NCI-H2196 (cell line): ENCODE measurements at regions not wholly inside any gene's neighbourhood (a gene's known extent, or its start where the extent isn't known, plus 50 kb on each side); places are given as distances from the start of the nearest gene placed in this dataset.

Source experiments
- DNase-seq: peaks from one replicate; lab custom pipeline; 2025; ENCODE audit not compliant: unreplicated experiment; lab: John Stamatoyannopoulos, UW

DNA sequence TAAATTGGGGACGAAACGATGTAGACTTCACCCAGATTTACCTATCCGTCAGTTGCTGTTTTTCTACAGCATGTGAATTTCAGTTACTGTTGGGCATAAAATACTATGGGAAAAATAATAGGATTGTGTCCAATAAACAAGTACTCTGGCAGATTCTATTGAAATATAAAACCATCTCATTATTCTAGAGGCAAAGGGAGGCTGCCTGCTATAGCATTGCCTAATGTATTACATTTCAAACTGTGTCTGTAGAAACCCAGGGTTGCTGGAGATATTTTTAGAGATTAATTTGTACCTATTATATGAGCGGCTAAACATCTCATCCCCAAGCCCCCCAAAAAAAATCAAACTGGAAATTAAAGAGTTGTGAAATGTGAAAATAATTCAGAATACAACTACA, 159.6 kb upstream of the IL12A start:
- peak; percentile 49 for DNase-seq

DNA sequence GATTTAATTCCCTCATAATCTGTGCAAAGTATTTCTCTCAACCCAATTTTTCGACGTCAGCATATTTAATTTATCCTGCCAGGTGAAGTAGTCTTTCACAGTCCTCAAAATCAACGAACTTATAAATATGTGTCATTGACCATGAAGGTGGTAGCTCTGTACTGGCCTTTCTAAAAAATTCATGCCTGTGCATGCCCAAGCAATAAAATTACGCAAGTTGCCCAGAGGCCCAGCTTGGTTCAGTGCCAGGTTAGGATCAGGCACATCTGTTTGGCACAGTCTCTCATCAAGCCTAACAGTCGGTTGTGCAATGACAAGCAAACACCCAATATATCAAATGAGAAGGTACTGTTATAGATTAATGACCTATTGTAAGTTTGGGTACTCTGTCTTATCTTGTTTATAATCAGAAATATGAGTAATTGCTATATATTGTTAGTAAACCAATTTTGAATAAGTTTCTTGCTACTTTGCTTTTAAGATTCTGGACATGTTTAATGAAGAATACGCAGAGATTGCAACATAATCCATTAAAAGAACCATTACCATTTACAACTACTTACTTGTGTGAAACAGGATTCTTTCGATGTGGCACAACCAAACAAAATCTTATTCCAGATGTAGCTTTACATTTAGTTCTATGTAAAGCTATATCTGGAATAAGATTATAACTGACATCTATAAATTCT, 159.0 kb upstream of the IL12A start:
- DNase-seq = peak; percentile 99

DNA sequence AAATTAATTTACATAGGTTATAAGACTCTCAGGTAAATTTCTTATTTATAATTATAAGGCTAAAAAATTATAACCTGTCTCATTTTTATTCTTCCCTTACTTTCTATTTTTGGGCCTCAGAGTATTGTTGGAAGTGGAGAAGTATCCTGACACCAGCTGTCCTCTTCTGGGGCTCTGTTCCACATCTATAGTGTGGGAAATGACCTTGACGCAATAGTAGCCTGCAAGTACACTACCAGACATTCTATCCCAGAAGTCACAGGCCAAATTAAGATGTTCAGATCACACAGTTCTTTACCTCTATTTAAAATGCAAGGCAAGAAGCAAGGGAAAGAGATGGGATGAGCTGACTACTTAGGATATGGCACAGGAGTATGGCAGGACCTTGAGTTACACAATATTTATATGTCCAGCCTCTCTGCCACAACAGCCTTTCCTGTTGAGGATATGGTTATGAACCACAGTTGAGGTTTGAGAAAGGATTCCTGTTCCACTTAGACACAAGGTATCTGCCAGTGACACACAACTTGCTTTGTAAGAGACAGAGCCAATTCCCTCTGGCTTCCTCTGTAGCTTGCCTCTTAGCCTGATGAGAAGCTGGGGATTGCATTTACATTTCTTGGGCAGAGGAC, 158.0 kb upstream of the IL12A start:
- no peak for DNase-seq

DNA sequence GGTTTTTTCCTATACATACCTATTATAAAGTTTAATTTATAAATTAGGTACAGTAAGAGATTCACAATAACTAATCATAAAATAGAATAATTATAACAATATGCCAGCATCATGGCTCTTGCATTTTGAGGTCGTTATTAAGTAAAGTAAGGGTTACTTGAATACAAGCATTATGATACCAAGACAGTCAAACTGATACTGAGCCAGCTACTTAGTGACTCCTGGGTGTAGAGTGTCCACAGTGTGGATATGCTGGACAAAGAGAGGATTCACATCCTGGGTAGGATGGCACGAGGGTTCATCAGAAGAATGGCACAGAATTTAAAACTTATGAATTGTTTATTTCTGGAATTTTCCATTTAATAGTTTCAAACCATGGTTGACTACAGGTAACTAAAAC, 157.2 kb upstream of the IL12A start:
- DNase-seq = no peak

DNA sequence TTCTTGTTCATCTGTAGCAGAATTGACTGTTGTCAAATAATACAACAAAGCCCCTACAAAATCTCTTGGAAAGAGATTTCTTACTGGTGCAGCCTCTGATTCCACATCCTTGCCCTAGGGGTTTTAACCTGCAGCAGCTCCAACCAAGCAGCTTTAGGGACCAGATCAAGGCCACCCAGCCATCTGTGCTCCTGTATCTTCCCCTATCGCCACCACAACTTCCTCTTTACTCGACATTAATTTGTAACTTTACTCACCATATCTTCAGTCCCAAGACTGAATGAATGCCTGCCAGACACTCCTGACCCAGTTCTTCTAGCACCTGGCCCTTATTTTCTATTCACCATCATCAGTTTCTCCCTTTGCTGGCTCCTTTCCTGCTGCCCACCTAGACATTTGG, 156.6 kb upstream of the IL12A start:
- no peak for DNase-seq

DNA sequence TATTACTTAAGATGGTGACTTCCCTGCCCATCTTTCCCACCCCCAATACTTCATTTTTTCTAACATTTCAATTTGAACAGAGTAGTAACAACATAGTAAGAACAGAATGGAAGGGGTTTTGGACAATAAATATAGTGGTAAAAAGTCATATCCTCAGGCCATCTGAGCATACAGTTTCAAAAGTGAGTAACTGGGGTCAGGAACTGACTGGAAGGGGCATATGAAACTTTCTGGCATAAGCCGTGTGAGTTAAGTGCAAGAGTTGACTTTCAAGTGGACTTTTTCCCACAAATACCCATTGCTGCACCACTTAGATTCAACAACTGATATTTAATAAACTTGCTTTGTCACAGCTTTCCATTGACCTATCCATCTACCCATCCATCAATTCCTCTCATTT, 153.5 kb upstream of the IL12A start:
- DNase-seq = no peak

DNA sequence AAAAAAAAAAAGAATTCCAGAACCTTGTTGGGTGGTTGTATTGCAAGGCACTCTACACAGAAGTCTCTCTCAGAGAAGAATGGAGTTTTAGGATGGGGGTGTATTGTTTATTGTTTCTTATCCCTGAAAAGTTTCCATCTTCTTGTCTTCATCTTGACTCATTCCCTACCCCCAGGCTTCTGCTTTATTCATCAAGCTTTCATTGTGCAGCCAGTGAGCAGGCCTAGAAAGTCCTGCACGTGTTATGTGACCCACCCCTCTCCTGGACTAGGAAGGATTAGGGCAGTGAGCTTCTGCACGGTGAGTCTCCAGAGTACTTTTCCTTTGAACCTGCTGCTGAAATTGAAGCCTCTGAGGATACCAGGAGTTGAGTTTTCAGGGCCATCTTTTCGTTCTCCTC, 150.9 kb upstream of the IL12A start:
- no peak for DNase-seq

DNA sequence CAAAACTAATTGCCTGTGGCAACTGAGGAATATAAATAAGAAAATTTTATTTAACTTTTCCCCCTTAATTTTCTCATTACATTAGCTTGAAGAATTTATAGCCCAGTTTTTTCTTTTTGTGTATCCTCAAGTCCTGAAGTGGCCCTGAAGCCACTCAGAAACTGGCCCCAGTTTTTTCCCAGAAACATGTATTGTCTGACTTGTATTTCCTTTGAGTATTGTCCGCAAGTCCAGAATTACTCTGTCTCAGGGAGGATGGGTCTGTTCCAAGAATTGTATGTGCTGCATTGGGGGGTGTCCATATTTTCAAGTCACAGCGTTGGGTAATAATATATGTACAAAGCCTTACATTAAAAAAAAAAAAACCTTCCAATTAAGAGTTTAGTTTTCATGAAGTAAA, 149.7 kb upstream of the IL12A start:
- DNase-seq = no peak

DNA sequence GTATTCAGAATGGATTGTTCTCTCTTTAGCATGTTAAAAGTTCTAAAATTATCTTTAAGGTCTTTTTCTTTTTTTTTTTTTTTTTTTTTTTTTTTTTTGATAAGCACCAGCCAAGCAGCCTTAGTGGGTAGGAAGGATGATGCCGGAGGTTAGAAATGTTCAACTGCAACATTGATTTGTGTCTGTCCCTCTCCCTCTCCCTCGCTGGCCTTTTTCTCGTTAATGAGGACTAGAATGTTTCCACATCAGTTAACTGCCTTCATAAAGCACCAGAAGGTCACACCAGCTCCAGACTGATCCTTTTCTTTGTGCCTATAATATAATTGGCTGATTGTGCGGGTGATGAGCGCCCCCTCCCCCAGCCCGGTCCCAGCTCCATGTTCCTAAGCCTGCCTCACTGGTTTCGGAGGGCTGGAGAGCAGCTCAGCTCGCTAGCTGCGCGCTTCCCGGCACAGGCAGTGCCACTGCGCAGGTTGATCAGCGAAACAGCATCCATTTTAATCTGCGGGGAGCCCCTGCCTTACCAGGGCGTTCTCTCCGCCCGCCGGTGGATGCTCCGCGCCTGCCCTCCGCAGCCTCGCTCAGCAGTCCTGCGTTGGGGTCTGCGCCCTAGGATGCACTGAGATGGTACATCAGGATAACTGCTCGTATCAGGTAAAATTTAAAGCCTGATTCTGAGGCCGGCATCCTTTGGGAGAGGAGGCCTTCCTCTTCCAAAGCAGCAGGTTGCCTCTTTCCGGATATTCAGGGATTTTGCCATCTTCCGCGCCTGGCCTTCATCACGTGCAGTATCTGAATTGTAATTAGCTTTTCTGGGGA, 148.9 kb upstream of the IL12A start, which contains the start of gene SCHIP1:
SCHIP1 (plus strand) TSS at position 301 of the 819 bp plus-strand sequence.
- peak; percentile 37 for DNase-seq

DNA sequence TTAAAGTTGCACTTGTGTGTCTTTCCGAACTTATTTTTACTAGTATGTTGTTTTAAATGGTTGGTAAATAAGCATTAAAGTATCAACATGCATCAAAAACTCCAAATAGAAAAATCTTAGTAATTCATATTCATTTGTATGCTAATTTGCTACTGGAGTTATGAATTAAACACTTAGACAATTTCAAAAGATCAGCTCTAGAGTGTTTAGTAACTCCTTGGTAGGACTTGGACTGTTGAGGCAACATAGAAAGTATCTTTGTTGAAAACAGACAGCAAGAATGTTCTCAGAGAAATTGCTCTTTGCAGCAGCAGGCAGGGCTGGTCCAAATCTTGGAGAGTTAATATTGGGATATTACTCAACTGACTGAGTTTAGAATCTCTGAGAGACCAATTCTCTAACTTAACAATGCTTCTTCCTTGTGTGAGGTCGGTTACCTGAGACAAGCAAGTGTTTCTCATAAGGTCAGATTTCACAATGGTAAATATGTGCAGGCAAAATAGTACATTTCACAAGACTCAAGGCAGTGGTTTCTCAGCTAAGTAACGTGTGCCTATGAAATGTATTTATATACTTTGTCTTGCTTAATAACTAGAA, 147.8 kb upstream of the IL12A start:
- no peak for DNase-seq

DNA sequence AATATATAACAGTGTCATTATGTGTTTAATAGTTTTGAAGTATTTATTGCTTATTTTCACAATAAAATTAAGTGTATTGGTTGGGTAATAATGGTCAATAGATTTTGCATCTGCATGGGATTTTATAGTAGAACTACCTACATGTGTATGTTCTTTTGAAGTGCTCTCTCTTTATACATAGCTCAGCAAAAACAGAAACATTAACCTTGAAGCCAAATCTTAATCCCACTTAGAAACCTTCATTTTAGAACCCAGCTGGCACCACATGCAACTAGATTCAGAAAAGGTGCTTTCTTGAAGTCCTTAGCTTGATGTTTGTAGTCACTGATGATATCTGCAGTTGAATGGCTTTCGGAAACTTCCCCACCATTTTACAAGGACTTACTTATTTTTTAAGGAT, 146.9 kb upstream of the IL12A start:
- DNase-seq = no peak

DNA sequence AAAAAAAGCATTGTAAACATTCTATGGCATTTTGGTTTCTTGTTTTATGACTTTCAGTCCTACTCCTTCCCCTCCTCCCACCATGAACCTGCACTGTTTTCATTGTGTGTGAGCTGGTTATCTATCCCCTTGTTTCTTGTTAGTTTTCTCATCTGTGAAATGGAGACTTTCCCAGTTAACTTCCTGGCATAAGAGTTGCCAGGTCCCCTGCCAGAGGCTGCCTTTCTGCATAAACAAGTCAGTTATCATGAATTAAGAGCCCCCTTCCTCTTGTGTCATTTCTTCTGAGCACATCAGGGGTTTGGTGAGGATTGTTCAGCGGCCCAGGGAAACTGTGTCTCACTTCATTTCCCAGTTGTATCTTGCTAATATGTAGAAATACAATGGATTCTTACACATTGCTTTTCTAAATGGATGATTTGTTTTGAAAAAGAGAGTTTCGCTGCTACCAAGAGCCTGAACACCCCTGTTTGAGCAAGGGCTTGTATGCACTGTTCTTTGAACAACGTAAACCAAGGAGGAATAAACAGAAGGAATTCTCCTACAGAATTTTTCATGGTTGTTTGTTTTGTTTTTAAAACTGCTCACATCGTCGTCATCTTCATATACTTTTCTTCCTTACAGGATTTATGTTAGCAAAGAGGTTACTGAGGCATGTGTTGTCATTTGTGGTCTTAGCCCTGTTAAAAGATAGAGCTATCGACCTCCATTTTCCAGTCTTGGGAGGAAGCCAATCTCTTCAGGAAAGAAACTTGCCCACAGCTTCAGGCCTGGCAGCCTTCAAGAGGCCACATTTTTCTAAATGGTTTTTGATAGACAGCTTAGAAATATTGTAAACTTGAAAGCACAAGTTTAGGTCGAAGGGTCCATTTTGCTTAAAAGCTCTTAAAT, 144.6 kb upstream of the IL12A start:
- no peak for DNase-seq

DNA sequence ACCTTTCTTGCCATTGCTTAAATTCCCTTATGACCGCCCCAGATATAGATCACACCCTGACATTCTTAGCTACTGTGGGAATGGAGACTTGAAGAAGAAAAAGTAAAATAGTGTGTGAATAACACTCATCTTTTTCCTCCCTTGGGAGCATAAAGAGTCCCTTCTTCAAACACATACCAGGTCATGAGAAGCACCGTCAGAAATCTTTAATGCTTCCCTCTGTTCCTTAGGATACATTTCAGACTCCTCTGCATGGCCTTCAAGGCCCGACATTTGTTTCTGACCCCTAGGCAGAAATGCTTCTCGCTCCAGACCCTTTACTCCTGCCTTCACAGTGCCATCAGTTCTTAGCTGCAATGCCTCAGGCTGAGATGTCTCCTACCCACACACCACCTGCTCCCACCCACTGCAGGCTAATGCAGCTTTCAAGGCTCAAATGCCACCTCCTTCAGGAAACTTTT, 143.8 kb upstream of the IL12A start:
- DNase-seq = no peak

DNA sequence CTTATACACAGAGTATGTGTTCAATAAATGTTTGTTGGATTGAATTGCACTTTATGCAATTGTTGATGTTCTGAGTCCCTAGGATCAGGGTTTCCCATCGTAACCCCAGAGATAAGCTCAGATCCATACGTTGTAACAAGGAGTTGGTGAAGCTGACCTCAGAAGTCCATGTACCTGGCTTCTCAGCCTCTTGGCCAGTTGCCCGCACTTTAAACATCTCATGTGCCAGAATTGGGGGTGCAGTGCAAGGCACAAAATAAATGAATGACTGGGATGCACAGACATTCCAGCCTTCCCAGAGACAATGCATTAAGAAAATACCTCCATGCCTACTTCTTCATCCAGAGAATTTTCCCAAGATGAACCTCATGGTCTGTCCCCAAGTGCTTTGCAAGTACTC, 142.9 kb upstream of the IL12A start:
- DNase-seq = no peak

DNA sequence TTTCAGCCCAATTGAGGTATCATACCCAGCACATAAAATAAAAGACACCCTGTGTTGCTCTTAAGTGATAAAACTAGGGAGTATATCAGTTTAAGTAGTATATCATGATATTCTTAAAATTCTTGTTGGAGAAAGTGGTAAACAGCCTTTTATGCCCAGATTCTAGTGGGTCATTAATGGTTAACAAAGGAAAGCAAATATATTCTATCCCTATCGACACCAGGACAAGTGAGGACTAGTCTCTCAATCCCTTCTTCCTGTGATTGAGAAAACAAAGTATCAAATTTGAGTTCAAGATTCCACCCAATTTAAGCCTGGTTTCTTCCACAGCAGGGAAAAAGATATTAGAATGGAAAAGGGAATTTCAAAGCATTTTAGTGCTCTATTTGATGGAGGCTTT, 142.4 kb upstream of the IL12A start:
- no peak for DNase-seq

DNA sequence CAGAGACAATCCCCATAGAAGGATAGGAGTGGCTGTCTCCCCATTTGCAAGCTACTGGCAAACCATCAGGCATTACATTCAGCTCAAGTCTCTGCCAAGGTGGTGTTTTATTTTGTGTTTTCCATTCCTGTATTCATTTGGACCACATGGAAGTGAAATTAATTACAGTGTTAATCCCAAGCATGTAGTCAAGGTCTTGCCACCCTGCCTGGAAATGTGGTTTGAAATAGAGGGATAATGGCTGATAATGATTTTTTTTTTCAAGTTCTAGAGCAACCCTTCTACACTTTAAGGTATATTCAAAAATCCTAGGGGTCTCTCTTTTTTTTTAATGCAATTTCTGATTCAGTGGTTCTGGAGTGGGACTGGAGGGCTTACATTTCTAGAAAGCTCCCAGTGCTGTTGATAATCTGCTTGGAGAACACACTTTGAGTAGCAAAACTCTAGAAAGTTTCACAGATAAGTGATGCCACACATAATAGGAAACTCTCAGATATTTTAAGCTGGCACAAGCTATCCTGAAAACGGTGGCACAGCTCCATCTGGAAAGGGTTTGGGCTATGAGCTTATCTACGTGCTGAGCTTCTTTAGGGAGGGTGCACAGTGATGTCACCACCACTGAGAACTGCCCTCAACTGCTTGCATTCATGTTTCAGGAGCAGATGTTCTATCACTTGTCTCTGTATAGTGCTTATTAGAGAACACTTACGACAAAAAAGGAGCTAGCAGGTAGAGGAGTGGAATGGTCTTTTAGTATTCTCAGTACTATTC, 140.1 kb upstream of the IL12A start:
- DNase-seq = no peak

DNA sequence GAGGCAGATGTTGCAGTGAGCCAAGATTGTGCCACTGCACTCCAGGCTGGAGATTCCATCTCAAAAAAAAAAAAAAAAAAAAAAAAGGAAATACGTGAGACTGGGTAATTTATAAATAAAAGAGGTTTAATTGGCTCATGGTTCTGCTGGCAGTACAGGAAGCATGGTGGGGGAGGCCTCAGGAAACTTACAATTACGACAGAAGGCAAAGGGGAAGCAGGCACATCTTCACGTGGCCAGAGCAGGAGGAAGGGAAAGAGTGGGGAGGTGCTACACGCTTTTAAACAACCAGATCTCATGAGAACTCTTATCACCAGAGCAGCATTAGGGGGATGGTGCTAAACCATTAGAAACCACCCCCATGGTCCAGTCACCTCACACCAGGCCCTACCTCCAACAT, 138.2 kb upstream of the IL12A start:
- no peak for DNase-seq

DNA sequence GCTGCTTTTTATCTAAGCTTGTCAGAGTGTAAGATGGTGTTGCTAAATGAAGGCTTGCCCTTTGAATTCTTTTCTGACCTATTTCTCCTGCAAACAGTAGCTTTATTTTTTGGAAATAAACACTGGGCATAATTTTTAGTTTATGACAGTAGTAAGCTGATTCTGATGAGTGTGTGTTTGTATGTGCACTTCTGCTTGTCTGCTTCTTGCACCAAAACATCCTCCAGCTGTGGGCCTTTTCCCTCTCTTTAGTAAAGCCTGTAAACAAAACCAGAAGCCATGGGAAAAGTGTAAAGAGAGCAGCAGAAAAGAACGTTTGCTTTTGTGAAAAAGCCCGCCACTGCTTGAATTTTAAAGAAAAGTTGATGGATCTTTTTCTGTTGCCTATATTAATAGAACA, 136.4 kb upstream of the IL12A start:
- no peak for DNase-seq

DNA sequence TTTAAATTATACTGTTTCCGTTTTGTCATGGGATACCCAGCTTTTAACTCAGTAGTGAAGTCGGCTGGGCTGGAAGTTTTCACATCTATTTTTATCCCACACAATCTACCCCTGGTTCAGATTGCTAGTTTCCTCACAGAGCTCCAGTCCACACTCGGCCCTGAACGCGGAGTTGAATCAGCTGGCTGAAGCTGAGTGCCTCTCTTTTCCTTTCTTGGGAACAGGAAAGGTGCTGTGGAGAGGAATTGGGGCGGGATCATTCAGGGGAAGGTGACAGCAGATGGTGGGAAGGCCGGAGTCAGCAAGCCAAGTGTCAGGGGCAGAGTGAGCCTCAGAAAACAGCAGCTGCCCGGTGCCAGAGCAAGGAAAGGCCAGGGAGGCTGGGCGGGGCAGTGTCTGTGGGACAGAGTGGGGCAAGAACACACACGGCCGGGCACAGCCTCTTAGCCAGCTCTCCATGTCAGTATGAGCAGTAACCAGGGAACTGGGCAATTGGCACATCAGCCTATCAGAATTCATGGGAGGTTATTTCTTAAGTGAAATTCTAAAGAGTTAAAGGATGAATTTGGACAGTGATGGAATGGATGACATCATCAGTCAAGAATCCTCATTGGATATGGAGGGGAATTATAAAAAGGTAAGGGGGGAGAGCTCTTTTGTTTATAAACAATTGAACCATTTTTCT, 135.7 kb upstream of the IL12A start:
- no peak for DNase-seq
